GM18870 (cell line): ENCODE measurements at regions not wholly inside any gene's neighbourhood (a gene's known extent, or its start where the extent isn't known, plus 50 kb on each side); places are given as distances from the start of the nearest gene placed in this dataset.

Source experiments
- ATAC-seq: cut with Tn5 transposase; IDR thresholded peaks from one replicate; pipeline ENCODE4 v1.9.1; 2021; ENCODE audit warnings: moderate library complexity; ENCODE audit not compliant: unreplicated experiment

- ATAC-seq = no peak
These were observed 468.7 kb downstream of the ADGRL2 start for GRCh38 chr1:82269431-82269830.

- no peak for ATAC-seq
These were observed 468.1 kb downstream of the ADGRL2 start for GRCh38 chr1:82268826-82269225.

GRCh38 chr1:82266351-82266750 lies 465.6 kb downstream of the ADGRL2 start:
- no peak for ATAC-seq

- no peak for ATAC-seq
These were observed 464.7 kb downstream of the ADGRL2 start for GRCh38 chr1:82265436-82265835.

GRCh38 chr1:82264802-82265201 lies 464.1 kb downstream of the ADGRL2 start:
- no peak for ATAC-seq

GRCh38 chr1:82263396-82263795 lies 462.7 kb downstream of the ADGRL2 start:
- no peak for ATAC-seq

- no peak for ATAC-seq
These were observed 459.9 kb downstream of the ADGRL2 start for GRCh38 chr1:82260666-82261065.

- ATAC-seq = no peak
These were observed 459.3 kb downstream of the ADGRL2 start for GRCh38 chr1:82260051-82260450.

GRCh38 chr1:82258887-82259286 lies 458.2 kb downstream of the ADGRL2 start:
- no peak for ATAC-seq

- no peak for ATAC-seq
These were observed 445.3 kb downstream of the ADGRL2 start for GRCh38 chr1:82246050-82246449.

- no peak for ATAC-seq
These were observed 444.7 kb downstream of the ADGRL2 start for GRCh38 chr1:82245345-82246014.

GRCh38 chr1:82240571-82240970 lies 439.8 kb downstream of the ADGRL2 start:
- no peak for ATAC-seq

- ATAC-seq = no peak
These were observed 429.9 kb downstream of the ADGRL2 start for GRCh38 chr1:82230667-82231066.

- ATAC-seq = no peak
These were observed 426.8 kb downstream of the ADGRL2 start for GRCh38 chr1:82227306-82228095.

- ATAC-seq = no peak
These were observed 425.4 kb downstream of the ADGRL2 start for GRCh38 chr1:82226186-82226505.

GRCh38 chr1:82225421-82226185 lies 424.9 kb downstream of the ADGRL2 start:
- ATAC-seq = peak; percentile 87

- ATAC-seq = no peak
These were observed 422.4 kb downstream of the ADGRL2 start for GRCh38 chr1:82223091-82223490.

GRCh38 chr1:82221721-82222120 lies 421.0 kb downstream of the ADGRL2 start:
- ATAC-seq = no peak

- ATAC-seq = no peak
These were observed 420.0 kb downstream of the ADGRL2 start for GRCh38 chr1:82220754-82221153.

GRCh38 chr1:82219841-82220240 lies 419.1 kb downstream of the ADGRL2 start:
- ATAC-seq = no peak

GRCh38 chr1:82218846-82219245 lies 418.1 kb downstream of the ADGRL2 start:
- ATAC-seq = no peak

GRCh38 chr1:82215853-82216175 lies 415.1 kb downstream of the ADGRL2 start:
- no peak for ATAC-seq
